Fibroblast of the aortic adventitia (primary cell): ENCODE measurements at regions not wholly inside any gene's neighbourhood (a gene's known extent, or its start where the extent isn't known, plus 50 kb on each side); places are given as distances from the start of the nearest gene placed in this dataset.
A peak's percentile ranks its signal among the peaks of the same experiment; 100 is the strongest.

Experiments used
- DNase-seq: peaks from one replicate; pipeline ENCODE4 v3.0.0-alpha.2; 2010; ENCODE audit warnings: low read depth
- H3K4me3 ChIP-seq: 2 replicates; pipeline ENCODE4 v1.5.1; 2011; ENCODE audit warnings: low read depth, mild to moderate bottlenecking, control low read depth, low read length, moderate library complexity
- TF ChIP-seq, protein P1 (sequence below): IDR thresholded peaks from 2 replicates; pipeline ENCODE4 v1.5.1; 2011; ENCODE audit warnings: mild to moderate bottlenecking, low read length, control low read depth, inconsistent platforms; ENCODE audit not compliant: insufficient read depth

DNA sequence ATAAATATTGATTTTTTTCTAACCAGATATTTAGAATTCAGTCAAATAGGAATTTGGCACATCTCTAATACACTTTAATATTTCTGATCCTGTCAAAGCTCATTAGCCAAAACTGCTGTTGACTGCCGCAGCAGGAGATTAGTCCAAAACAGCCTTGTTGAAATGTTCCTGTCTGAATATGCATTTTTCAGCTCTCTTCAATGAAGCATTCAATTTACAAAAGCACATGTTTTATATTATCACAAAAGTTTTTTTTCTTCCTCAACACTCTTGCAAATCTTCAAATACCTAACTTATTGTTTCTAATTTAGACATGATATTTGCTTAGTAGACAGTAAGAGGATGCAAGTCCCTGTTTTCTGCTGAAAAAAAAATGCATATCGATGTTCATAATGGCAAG, 140.9 kb downstream of the SPATA18 start:
- TF ChIP-seq, protein P1, sequence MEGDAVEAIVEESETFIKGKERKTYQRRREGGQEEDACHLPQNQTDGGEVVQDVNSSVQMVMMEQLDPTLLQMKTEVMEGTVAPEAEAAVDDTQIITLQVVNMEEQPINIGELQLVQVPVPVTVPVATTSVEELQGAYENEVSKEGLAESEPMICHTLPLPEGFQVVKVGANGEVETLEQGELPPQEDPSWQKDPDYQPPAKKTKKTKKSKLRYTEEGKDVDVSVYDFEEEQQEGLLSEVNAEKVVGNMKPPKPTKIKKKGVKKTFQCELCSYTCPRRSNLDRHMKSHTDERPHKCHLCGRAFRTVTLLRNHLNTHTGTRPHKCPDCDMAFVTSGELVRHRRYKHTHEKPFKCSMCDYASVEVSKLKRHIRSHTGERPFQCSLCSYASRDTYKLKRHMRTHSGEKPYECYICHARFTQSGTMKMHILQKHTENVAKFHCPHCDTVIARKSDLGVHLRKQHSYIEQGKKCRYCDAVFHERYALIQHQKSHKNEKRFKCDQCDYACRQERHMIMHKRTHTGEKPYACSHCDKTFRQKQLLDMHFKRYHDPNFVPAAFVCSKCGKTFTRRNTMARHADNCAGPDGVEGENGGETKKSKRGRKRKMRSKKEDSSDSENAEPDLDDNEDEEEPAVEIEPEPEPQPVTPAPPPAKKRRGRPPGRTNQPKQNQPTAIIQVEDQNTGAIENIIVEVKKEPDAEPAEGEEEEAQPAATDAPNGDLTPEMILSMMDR, result no peak
- DNase-seq, result no peak
- no peak overlapping the region for H3K4me3 ChIP-seq

DNA sequence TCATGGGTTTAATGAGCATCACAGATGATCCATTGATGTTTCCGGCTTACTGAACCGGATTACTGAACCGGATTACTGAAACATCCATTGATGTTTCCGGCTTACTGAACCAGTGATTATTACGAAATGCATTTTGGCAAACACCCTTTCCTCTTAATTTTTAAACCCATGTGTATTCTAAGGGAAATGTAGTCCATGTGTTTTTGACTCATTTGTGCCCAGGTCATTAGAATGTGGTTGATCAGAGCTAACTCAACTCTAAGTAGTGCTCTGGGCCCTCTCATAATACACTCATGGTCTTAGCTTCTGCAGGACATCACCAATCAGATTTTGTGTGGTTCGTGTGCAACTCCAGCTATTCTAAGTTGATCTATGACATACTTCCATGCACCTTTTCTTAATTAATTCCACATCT, 141.6 kb downstream of the SPATA18 start:
- peak; percentile 19 for DNase-seq
- TF ChIP-seq, protein P1, result no peak
- H3K4me3 ChIP-seq, result no peak overlapping the region

DNA sequence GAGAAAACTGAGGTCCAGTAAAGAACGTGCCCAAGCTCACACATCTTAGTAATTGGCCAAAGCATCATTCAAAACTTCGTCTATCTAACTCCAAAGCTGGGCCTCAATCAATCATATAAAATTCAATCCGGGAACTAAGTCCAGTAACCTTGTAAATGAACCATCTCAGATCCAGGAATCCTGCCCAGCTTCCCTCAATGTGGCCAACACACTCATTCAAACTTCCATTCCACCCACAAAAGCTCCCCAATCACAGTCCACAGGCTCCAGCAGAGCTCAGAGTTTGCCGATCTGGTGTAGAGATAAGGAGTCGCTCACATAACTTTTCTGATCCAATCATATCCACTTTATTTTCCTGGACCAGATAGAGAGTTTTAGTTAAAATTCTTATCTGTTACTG, 144.8 kb downstream of the SPATA18 start:
- DNase-seq, result peak; percentile 20
- TF ChIP-seq, protein P1, result no peak
- no peak overlapping the region for H3K4me3 ChIP-seq

- TF ChIP-seq, protein P1, result no peak
- no peak overlapping the region for H3K4me3 ChIP-seq
- no peak for DNase-seq
Observed at GRCh38 chr4:52196606-52197130, 145.6 kb downstream of the SPATA18 start.

GRCh38 chr4:52197306-52197705, 146.2 kb downstream of the SPATA18 start:
- H3K4me3 ChIP-seq, result no peak overlapping the region
- TF ChIP-seq, protein P1, result no peak
- peak; percentile 11 for DNase-seq

GRCh38 chr4:52198294-52198693, 147.2 kb downstream of the SPATA18 start:
- TF ChIP-seq, protein P1, result no peak
- no peak for DNase-seq
- H3K4me3 ChIP-seq, result no peak overlapping the region

DNA sequence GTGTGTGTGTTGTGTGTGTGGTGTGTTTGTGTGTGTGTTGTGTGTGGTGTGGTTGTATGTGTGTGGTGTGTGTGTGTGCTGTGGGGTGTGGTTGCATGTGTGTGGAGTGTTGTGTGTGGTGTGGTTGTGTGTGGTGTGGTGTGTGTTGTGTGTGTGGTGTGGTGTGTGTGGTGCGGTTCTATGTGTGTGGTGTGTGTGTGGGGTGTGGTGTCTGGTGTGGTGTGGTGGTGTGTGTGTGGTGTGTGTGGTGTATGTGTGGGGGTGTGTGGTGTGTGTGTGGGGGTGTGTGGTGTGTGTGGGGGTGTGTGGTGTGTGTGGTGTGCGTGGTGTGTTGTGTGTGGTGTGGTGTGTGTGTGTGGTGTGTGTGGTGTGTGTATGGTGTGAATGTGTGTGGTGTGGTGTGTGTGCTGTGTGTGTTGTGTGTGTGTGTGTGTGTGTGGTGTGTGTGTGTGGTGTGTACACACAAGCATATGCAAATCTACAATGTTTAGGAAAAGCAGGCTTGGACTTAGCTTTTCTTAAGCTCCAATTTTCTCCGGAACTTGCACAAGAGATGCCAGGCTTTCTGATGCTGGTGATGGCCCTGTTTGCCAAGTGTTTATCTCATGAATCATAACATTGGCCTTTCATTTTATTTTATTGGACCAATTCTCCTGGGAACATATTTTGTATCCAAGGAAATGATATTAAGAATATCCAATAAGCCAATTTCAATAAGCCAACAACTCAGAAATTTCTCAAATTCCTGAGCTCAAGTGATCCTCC, 148.7 kb downstream of the SPATA18 start:
- no peak overlapping the region for H3K4me3 ChIP-seq
- TF ChIP-seq, protein P1, result no peak
- peak; percentile 75 for DNase-seq
